Caco-2 (cell line): ENCODE measurements at regions not wholly inside any gene's neighbourhood (a gene's known extent, or its start where the extent isn't known, plus 50 kb on each side); places are given as distances from the start of the nearest gene placed in this dataset.
"Not testable (repeated sequence)": the region's sequence is repeated elsewhere in the genome, so short reads cannot be mapped to it uniquely, and the experiment has no call there.

Experiments used
- BruUV-seq: library from RNA; stranded (reverse); fragments of 400-500 nt; replicated peaks from 2 replicates; lab custom pipeline; 2021; lab: Mats Ljungman, UMichigan
- CTCF ChIA-PET: fragments of 300-600 bp; sonication (Branson Sonifier 250); formaldehyde crosslinking; loops from one replicate; lab custom pipeline; 2022; ENCODE audit warnings: antibody characterized with exemption; lab: Charles Lee
- POLR2A ChIA-PET: fragments of 300-600 bp; sonication (Branson Sonifier 250); formaldehyde crosslinking; loops from one replicate; lab custom pipeline; 2022; ENCODE audit warnings: antibody characterized with exemption; lab: Charles Lee
- DNase-seq, 2 experiments: peaks; one replicate each; pipeline versions ENCODE4 v3.0.0 to v3.0.0-alpha.2; 2020 to 2022
- H3K27me3 ChIP-seq: replicated peaks from 2 replicates; pipeline ENCODE4 v1.6.0; 2011; ENCODE audit warnings: low read length; ENCODE audit not compliant: control insufficient read depth, insufficient read depth
- H3K36me3 ChIP-seq: 2 replicates; pipeline ENCODE4 v1.5.1; 2011; ENCODE audit warnings: low read length; ENCODE audit not compliant: control insufficient read depth, insufficient read depth
- H3K4me1 ChIP-seq: fragments of 250-450 bp; sonication (Bioruptor Pico); 2 replicates; pipeline ENCODE4 v1.5.1; 2020; ENCODE audit warnings: mild to moderate bottlenecking
- H3K4me3 ChIP-seq: 2 replicates; pipeline ENCODE4 v1.5.1; 2011; ENCODE audit warnings: low read depth, mild to moderate bottlenecking, control low read depth, low read length
- H3K9me3 ChIP-seq: fragments of 250-450 bp; sonication (Bioruptor Pico); 2 replicates; pipeline ENCODE4 v1.5.1; 2020; ENCODE audit warnings: mild to moderate bottlenecking, moderate library complexity
- H3K27ac Mint-ChIP-seq: one replicate; pipeline ENCODE4 v1.8.0; 2022; ENCODE audit warnings: mixed read lengths; ENCODE audit not compliant: unreplicated experiment
- H3K27me3 Mint-ChIP-seq: one replicate; pipeline ENCODE4 v1.8.0; 2022; ENCODE audit warnings: mixed read lengths; ENCODE audit not compliant: insufficient read depth, unreplicated experiment
- H3K36me3 Mint-ChIP-seq: one replicate; pipeline ENCODE4 v1.8.0; 2022; ENCODE audit warnings: mild to moderate bottlenecking, mixed read lengths; ENCODE audit not compliant: insufficient read depth, unreplicated experiment
- H3K4me1 Mint-ChIP-seq: one replicate; pipeline ENCODE4 v1.8.0; 2022; ENCODE audit warnings: low read depth, mixed read lengths; ENCODE audit not compliant: unreplicated experiment
- H3K4me3 Mint-ChIP-seq: one replicate; pipeline ENCODE4 v1.8.0; 2022; ENCODE audit warnings: mild to moderate bottlenecking, moderate library complexity, mixed read lengths; ENCODE audit not compliant: unreplicated experiment
- H3K9me3 Mint-ChIP-seq: one replicate; pipeline ENCODE4 v1.8.0; 2022; ENCODE audit warnings: mixed read lengths; ENCODE audit not compliant: unreplicated experiment
- CTCF ChIP-seq, 2 experiments: fragments of 200-600 bp in 1 of 2; IDR thresholded peaks; 1 replicate in 1 of 2; 2 replicates in 1 of 2; pipeline versions ENCODE4 v1.5.1 to v1.8.0; 2011 to 2022; ENCODE audit warnings: antibody characterized with exemption in 1 of 2, control low read depth in 1 of 2, inconsistent platforms in 1 of 2, low read depth in 1 of 2, low read length in 1 of 2, mild to moderate bottlenecking in 1 of 2, moderate library complexity in 1 of 2; ENCODE audit not compliant: insufficient read depth in 1 of 2, severe bottlenecking in 1 of 2, unreplicated experiment in 1 of 2
- intact Hi-C: fragments of 100-400 bp; cut with micrococcal nuclease; formaldehyde crosslinking; loops from one replicate; pipeline ENCODE4 v1.10.0; 2022; ENCODE audit not compliant: unreplicated experiment

GRCh38 chr12:131285905-131286295, 332.2 kb downstream of the ADGRD1 start:
- CTCF ChIA-PET, H3K4me3 ChIP-seq, H3K27me3 Mint-ChIP-seq, H3K4me1 Mint-ChIP-seq, H3K4me1 ChIP-seq, H3K36me3 ChIP-seq, BruUV-seq, H3K36me3 Mint-ChIP-seq, H3K4me3 Mint-ChIP-seq, H3K27ac Mint-ChIP-seq, H3K9me3 ChIP-seq, H3K9me3 Mint-ChIP-seq, POLR2A ChIA-PET, intact Hi-C loops, H3K27me3 ChIP-seq: not testable (repeated sequence)
- peak in 1 of 2 experiments; percentile 13 for DNase-seq

GRCh38 chr12:131286301-131286700, 332.6 kb downstream of the ADGRD1 start:
- H3K4me3 Mint-ChIP-seq, H3K27ac Mint-ChIP-seq, POLR2A ChIA-PET, H3K36me3 ChIP-seq, intact Hi-C loops, H3K4me1 ChIP-seq, H3K4me3 ChIP-seq, H3K9me3 Mint-ChIP-seq, H3K4me1 Mint-ChIP-seq, H3K27me3 ChIP-seq, CTCF ChIA-PET, H3K36me3 Mint-ChIP-seq, H3K9me3 ChIP-seq, BruUV-seq, H3K27me3 Mint-ChIP-seq: not testable (repeated sequence)
- peak in 1 of 2 experiments; percentile 9 for DNase-seq

- POLR2A ChIA-PET, result no interaction called here
- Mint-ChIP-seq H3K27me3 (peaks cover 7% of the 10 kb centered on the region), H3K4me1 (no peaks in the 10 kb centered on the region), H3K36me3 (no peaks in the 10 kb centered on the region), H3K27ac (no peak overlapping the region), H3K4me3 (no peak overlapping the region), H3K9me3 (no peaks in the 10 kb centered on the region)
- Histone ChIP-seq H3K27me3 (no peaks in the 10 kb centered on the region), H3K36me3 (no peaks in the 10 kb centered on the region), H3K4me3 (no peak overlapping the region), H3K9me3 (no peaks in the 10 kb centered on the region), H3K4me1 (no peaks in the 10 kb centered on the region)
- no peak for TF ChIP-seq CTCF (IDR thresholded peaks at IDR 0.05; ENCODE audit: insufficient read depth in 1 of 2, low read depth in 1 of 2, low read length in 1 of 2, severe bottlenecking in 1 of 2, unreplicated experiment in 1 of 2)
- peak in 1 of 2 experiments; percentile 21 for DNase-seq
- intact Hi-C loops, result no loop called here
- no TSS peak for BruUV-seq
- CTCF ChIA-PET, result no interaction called here
Measured at GRCh38 chr12:131287015-131287937, 333.6 kb downstream of the ADGRD1 start.

- Mint-ChIP-seq H3K27me3 (peaks cover 7% of the 10 kb centered on the region), H3K27ac (no peak overlapping the region), H3K4me1 (no peaks in the 10 kb centered on the region), H3K9me3 (no peaks in the 10 kb centered on the region), H3K4me3 (no peak overlapping the region), H3K36me3 (no peaks in the 10 kb centered on the region)
- TF ChIP-seq CTCF (IDR thresholded peaks at IDR 0.05; ENCODE audit: insufficient read depth in 1 of 2, low read depth in 1 of 2, low read length in 1 of 2, severe bottlenecking in 1 of 2, unreplicated experiment in 1 of 2), result no peak
- Histone ChIP-seq H3K27me3 (no peaks in the 10 kb centered on the region), H3K9me3 (no peaks in the 10 kb centered on the region), H3K36me3 (no peaks in the 10 kb centered on the region), H3K4me3 (no peak overlapping the region), H3K4me1 (no peaks in the 10 kb centered on the region)
- intact Hi-C loops, result no loop called here
- BruUV-seq, result no TSS peak
- peak in 1 of 2 experiments; percentile 9 for DNase-seq
- ChIA-PET POLR2A (no interaction called here), CTCF (no interaction called here)
Measured at GRCh38 chr12:131287938-131288764, 334.4 kb downstream of the ADGRD1 start.

- H3K9me3 Mint-ChIP-seq, BruUV-seq, H3K9me3 ChIP-seq, H3K4me1 Mint-ChIP-seq, CTCF ChIA-PET, H3K4me1 ChIP-seq, H3K4me3 Mint-ChIP-seq, H3K36me3 Mint-ChIP-seq, H3K36me3 ChIP-seq, H3K27ac Mint-ChIP-seq, H3K4me3 ChIP-seq, H3K27me3 Mint-ChIP-seq, H3K27me3 ChIP-seq, POLR2A ChIA-PET, intact Hi-C loops: not testable (repeated sequence)
- peak in 1 of 2 experiments; percentile 19 for DNase-seq
Measured at GRCh38 chr12:131288765-131289695, 335.3 kb downstream of the ADGRD1 start.
